Thyroid gland (tissue), 4 donors: ENCODE measurements at regions not wholly inside any gene's neighbourhood (a gene's known extent, or its start where the extent isn't known, plus 50 kb on each side); places are given as distances from the start of the nearest gene placed in this dataset.

Experiments used
- DNase-seq, 2 donors: peaks; one replicate each; pipeline ENCODE4 v3.0.0-alpha.2; 2019
- H3K27ac ChIP-seq, 3 donors: fragments of 200-600 bp; sonication (generic); 1 replicate in 2 of 3; 2 replicates in 1 of 3; pipeline ENCODE4 v1.5.1; 2016 to 2019; ENCODE audit warnings: mild to moderate bottlenecking in 1 of 3, moderate library complexity in 1 of 3
- H3K27me3 ChIP-seq: fragments of 200-600 bp; sonication (generic); one replicate; pipeline ENCODE4 v1.5.1; 2019
- H3K36me3 ChIP-seq, 2 donors: fragments of 200-600 bp; sonication (generic); one replicate each; pipeline ENCODE4 v1.5.1; 2016 to 2019
- H3K4me1 ChIP-seq, 2 donors: fragments of 200-600 bp; sonication (generic); one replicate each; pipeline ENCODE4 v1.5.1; 2017 to 2019
- H3K4me3 ChIP-seq, 3 donors: fragments of 200-600 bp; sonication (generic); replicated peaks in 1 of 3; 1 replicate in 2 of 3; 2 replicates in 1 of 3; pipeline ENCODE4 v1.5.1; 2016; ENCODE audit warnings: mild to moderate bottlenecking in 1 of 3
- H3K9me3 ChIP-seq: fragments of 200-600 bp; sonication (generic); one replicate; pipeline ENCODE4 v1.5.1; 2017
- POLR2A ChIP-seq, 2 donors: fragments of 450-650 bp; IDR thresholded peaks; one replicate each; pipeline ENCODE4 v1.6.1; 2017; ENCODE audit warnings: antibody characterized with exemption in 2 of 2, mild to moderate bottlenecking in 2 of 2, moderate library complexity in 1 of 2
- WGBS, 2 donors: methylation state at CpG; one replicate each; pipeline ENCODE4 v1.1.5; 2017; 5-methylcytosine and 5-hydroxymethylcytosine counted together
- intact Hi-C: fragments of 100-400 bp; cut with DNase I; formaldehyde crosslinking; loops from one replicate; pipeline ENCODE4 v1.15.1; 2023
- TF ChIP-seq, protein P1 (sequence below), 6 experiments: fragments of 200-600 bp in 3 of 6; fragments of 450-650 bp in 3 of 6; sonication (generic) in 3 of 6; IDR thresholded peaks; one replicate each; pipeline ENCODE4 v1.5.1; 2016 to 2019; ENCODE audit warnings: antibody characterized with exemption in 6 of 6, mild to moderate bottlenecking in 2 of 6, inconsistent platforms in 1 of 6, moderate library complexity in 1 of 6

DNA sequence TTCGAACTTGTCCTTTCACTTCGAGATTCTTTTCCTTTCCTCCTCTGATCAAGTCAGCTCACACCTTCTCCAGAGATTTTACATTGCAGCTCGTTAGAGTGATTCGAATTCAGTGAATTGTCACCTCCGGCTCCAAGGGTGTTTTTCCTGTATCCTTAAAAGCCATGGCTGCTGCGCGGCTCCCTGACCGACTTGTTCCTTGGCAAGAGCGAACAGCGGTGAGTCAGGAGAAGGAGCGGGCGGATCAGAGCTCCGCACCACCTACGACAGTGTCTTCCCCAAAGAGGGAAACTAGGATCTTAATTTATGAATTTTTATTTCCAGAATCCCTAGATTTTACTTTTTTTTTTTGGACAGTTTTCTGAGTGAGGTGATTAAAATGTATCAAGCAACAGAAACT, 204.4 kb upstream of the ADGRL2 start:
- Histone ChIP-seq H3K36me3 (no peaks in the 10 kb centered on the region), H3K4me3 (no peak overlapping the region), H3K27me3 (no peaks in the 10 kb centered on the region), H3K9me3 (no peaks in the 10 kb centered on the region), H3K4me1 (no peaks in the 10 kb centered on the region), H3K27ac (no peak overlapping the region)
- DNase-seq = no peak
- 95 to 97% methylated on average over 14 of the region's 14 CpGs for WGBS, 2 donors
- intact Hi-C loops = no loop called here
- no peak for TF ChIP-seq POLR2A (IDR thresholded peaks at IDR 0.05)
- TF ChIP-seq, protein P1, sequence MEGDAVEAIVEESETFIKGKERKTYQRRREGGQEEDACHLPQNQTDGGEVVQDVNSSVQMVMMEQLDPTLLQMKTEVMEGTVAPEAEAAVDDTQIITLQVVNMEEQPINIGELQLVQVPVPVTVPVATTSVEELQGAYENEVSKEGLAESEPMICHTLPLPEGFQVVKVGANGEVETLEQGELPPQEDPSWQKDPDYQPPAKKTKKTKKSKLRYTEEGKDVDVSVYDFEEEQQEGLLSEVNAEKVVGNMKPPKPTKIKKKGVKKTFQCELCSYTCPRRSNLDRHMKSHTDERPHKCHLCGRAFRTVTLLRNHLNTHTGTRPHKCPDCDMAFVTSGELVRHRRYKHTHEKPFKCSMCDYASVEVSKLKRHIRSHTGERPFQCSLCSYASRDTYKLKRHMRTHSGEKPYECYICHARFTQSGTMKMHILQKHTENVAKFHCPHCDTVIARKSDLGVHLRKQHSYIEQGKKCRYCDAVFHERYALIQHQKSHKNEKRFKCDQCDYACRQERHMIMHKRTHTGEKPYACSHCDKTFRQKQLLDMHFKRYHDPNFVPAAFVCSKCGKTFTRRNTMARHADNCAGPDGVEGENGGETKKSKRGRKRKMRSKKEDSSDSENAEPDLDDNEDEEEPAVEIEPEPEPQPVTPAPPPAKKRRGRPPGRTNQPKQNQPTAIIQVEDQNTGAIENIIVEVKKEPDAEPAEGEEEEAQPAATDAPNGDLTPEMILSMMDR (IDR thresholded peaks at IDR 0.05) = no peak

DNA sequence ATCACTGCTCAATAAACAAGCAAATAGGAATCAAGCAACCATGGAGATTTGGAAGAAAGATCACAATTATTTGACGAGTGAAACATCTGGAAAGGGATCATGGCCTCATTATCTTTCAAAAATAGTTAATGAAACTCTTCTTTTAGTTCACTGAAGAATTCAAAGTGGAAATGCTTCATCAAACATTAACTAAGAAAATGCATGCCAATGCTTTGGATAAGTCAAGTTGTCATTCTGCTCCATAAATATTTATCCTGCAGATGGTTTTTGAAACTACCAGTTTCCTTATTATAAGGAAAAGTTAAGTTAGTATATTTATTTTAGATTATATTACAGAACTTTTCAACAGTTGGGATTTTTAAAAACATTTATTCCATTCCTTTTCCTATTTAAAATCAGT, 206.5 kb upstream of the ADGRL2 start:
- TF ChIP-seq, protein P1 (IDR thresholded peaks at IDR 0.05) = no peak
- no peak for TF ChIP-seq POLR2A (IDR thresholded peaks at IDR 0.05)
- Histone ChIP-seq H3K4me1 (no peaks in the 10 kb centered on the region), H3K4me3 (no peak overlapping the region), H3K9me3 (no peaks in the 10 kb centered on the region), H3K27me3 (no peaks in the 10 kb centered on the region), H3K27ac (no peak overlapping the region), H3K36me3 (no peaks in the 10 kb centered on the region)
- 33 to 36% methylated on average over 1 of the region's 1 CpG for WGBS, 2 donors
- intact Hi-C loops = no loop called here
- DNase-seq = no peak

- 82 to 94% methylated on average over 2 of the region's 2 CpGs for WGBS, 2 donors
- no peak overlapping the region for H3K4me3 ChIP-seq
These were observed 208.5 kb upstream of the ADGRL2 start for GRCh38 chr1:81592233-81592632.

DNA sequence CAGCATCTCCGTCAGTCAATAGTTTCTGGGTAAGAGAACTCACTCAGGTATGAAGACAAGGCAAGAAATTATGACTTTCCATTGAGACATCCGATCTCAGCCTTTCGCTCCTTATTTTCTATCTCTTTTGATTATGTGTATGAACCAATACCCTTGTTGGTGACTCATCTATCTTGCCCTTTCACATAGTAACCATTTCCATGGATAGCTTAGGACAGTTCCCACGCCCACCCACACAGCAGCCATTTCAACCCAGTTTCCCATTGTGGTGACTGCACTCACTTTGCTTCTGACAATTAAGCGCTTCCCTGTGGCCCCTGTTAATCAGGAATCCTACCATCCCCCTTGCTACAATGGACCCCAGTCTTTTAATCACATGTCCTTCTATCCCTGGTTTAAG, 210.6 kb upstream of the ADGRL2 start:
- intact Hi-C loops = no loop called here
- Histone ChIP-seq H3K36me3 (no peaks in the 10 kb centered on the region), H3K27ac (no peak overlapping the region), H3K9me3 (no peaks in the 10 kb centered on the region), H3K4me1 (no peaks in the 10 kb centered on the region), H3K27me3 (no peaks in the 10 kb centered on the region), H3K4me3 (no peak overlapping the region)
- DNase-seq = no peak
- TF ChIP-seq POLR2A (IDR thresholded peaks at IDR 0.05) = no peak
- TF ChIP-seq, protein P1 (IDR thresholded peaks at IDR 0.05) = no peak
- WGBS, 2 donors = 75 to 98% methylated on average over 5 of the region's 5 CpGs

More at GRCh38 chr1:81592233-81592632, 208.5 kb upstream of the ADGRL2 start:
- Histone ChIP-seq H3K4me1 (no peaks in the 10 kb centered on the region), H3K36me3 (no peaks in the 10 kb centered on the region), H3K27me3 (no peaks in the 10 kb centered on the region), H3K9me3 (no peaks in the 10 kb centered on the region), H3K27ac (no peak overlapping the region)
- intact Hi-C loops = no loop called here
- no peak for DNase-seq
- no peak for TF ChIP-seq POLR2A (IDR thresholded peaks at IDR 0.05)
- TF ChIP-seq, protein P1 (IDR thresholded peaks at IDR 0.05) = no peak

- 86 to 95% methylated on average over 3 of the region's 3 CpGs for WGBS, 2 donors
- no peak overlapping the region for H3K27ac ChIP-seq
- TF ChIP-seq, protein P1 (IDR thresholded peaks at IDR 0.05) = no peak
- TF ChIP-seq POLR2A (IDR thresholded peaks at IDR 0.05) = no peak
- H3K27me3 ChIP-seq = no peaks in the 10 kb centered on the region
- H3K36me3 ChIP-seq = no peaks in the 10 kb centered on the region
- no peak overlapping the region for H3K4me3 ChIP-seq
- no peaks in the 10 kb centered on the region for H3K9me3 ChIP-seq
- H3K4me1 ChIP-seq = no peaks in the 10 kb centered on the region
- intact Hi-C loops = no loop called here
- no peak for DNase-seq
These were observed 212.6 kb upstream of the ADGRL2 start for GRCh38 chr1:81588149-81588548.
